Tibial nerve (tissue), 4 donors: ENCODE measurements at regions not wholly inside any gene's neighbourhood (a gene's known extent, or its start where the extent isn't known, plus 50 kb on each side); places are given as distances from the start of the nearest gene placed in this dataset.
"Not testable (repeated sequence)": the region's sequence is repeated elsewhere in the genome, so short reads cannot be mapped to it uniquely, and the experiment has no call there.

Experiments used
- DNase-seq, 2 donors: peaks; one replicate each; pipeline ENCODE4 v3.0.0-alpha.2; 2019; ENCODE audit warnings: low spot score in 2 of 2
- H3K27ac ChIP-seq, 4 donors: fragments of 200-600 bp; sonication (generic) in 3 of 4; one replicate each; pipeline ENCODE4 v1.5.1; 2017 to 2019; ENCODE audit warnings: mild to moderate bottlenecking in 1 of 4
- H3K27me3 ChIP-seq, 2 donors: fragments of 200-600 bp; sonication (generic) in 1 of 2; one replicate each; pipeline versions ENCODE4 v1.5.1 to v1.6.0; 2017 to 2019
- H3K36me3 ChIP-seq, 3 donors: fragments of 200-600 bp; sonication (generic); one replicate each; pipeline ENCODE4 v1.5.1; 2018 to 2019
- H3K4me1 ChIP-seq, 4 donors: fragments of 200-600 bp; sonication (generic) in 3 of 4; one replicate each; pipeline ENCODE4 v1.5.1; 2017 to 2019
- H3K4me3 ChIP-seq, 4 donors: fragments of 200-600 bp; sonication (generic) in 3 of 4; one replicate each; pipeline ENCODE4 v1.5.1; 2017 to 2019; ENCODE audit warnings: mild to moderate bottlenecking in 1 of 4, moderate library complexity in 1 of 4
- H3K9me3 ChIP-seq, 4 donors: fragments of 200-600 bp; sonication (generic) in 3 of 4; one replicate each; pipeline ENCODE4 v1.5.1; 2017 to 2019
- CTCF ChIP-seq, 5 experiments: fragments of 200-600 bp in 3 of 5; fragments of 450-650 bp in 2 of 5; sonication (generic) in 3 of 5; IDR thresholded peaks; one replicate each; pipeline ENCODE4 v1.5.1; 2016 to 2019; ENCODE audit warnings: antibody characterized with exemption in 5 of 5, mild to moderate bottlenecking in 3 of 5, moderate library complexity in 2 of 5
- EP300 ChIP-seq, 2 donors: sonication (generic); formaldehyde crosslinking; IDR thresholded peaks; one replicate each; pipeline ENCODE4 v1.6.1; 2017; ENCODE audit warnings: antibody characterized with exemption in 2 of 2, mild to moderate bottlenecking in 1 of 2
- POLR2A ChIP-seq, 2 donors: fragments of 450-650 bp; IDR thresholded peaks; one replicate each; pipeline ENCODE4 v1.6.1; 2017; ENCODE audit warnings: antibody characterized with exemption in 2 of 2, mild to moderate bottlenecking in 2 of 2, moderate library complexity in 2 of 2
- WGBS, 2 donors: methylation state at CpG; one replicate each; pipeline ENCODE4 v1.1.5; 2018; 5-methylcytosine and 5-hydroxymethylcytosine counted together

GRCh38 chr5:99763021-99763774 lies 772.0 kb upstream of the FAM174A start:
- no peak overlapping the region for H3K27ac ChIP-seq
- DNase-seq = no peak
- no peak for TF ChIP-seq POLR2A (IDR thresholded peaks at IDR 0.05)
- no peak for TF ChIP-seq CTCF (IDR thresholded peaks at IDR 0.05)
- TF ChIP-seq EP300 (IDR thresholded peaks at IDR 0.05) = no peak
- H3K4me1 ChIP-seq = no peaks in the 10 kb centered on the region
- H3K36me3 ChIP-seq = no peaks in the 10 kb centered on the region
- no peaks in the 10 kb centered on the region for H3K27me3 ChIP-seq
- 79 to 87% methylated on average over 11 of the region's 11 CpGs for WGBS, 2 donors
- H3K4me3 ChIP-seq = no peak overlapping the region
- H3K9me3 ChIP-seq = no peaks in the 10 kb centered on the region

- H3K27me3 ChIP-seq = no peaks in the 10 kb centered on the region
- no peaks in the 10 kb centered on the region for H3K4me1 ChIP-seq
- no peaks in the 10 kb centered on the region for H3K36me3 ChIP-seq
- 93 to 94% methylated on average over 4 of the region's 4 CpGs for WGBS, 2 donors
- TF ChIP-seq EP300 (IDR thresholded peaks at IDR 0.05) = no peak
- TF ChIP-seq CTCF (IDR thresholded peaks at IDR 0.05) = no peak
- no peak for TF ChIP-seq POLR2A (IDR thresholded peaks at IDR 0.05)
- no peak overlapping the region for H3K27ac ChIP-seq
- H3K4me3 ChIP-seq = no peak overlapping the region
- no peak for DNase-seq
- peaks cover 0 to 5% (median 0%) of the 10 kb centered on the region in 4 donors for H3K9me3 ChIP-seq
Observed at GRCh38 chr5:99747342-99747741, 787.8 kb upstream of the FAM174A start.

GRCh38 chr5:99733146-99733545 lies 802.0 kb upstream of the FAM174A start:
- not testable (repeated sequence) for H3K27me3 ChIP-seq, H3K4me3 ChIP-seq, H3K36me3 ChIP-seq, H3K9me3 ChIP-seq, DNase-seq, H3K27ac ChIP-seq, H3K4me1 ChIP-seq
- 78 to 85% methylated on average over 1 of the region's 1 CpG for WGBS, 2 donors

GRCh38 chr5:99730653-99731052 lies 801.8 kb upstream of the CHD1 start:
- H3K27me3 ChIP-seq, H3K9me3 ChIP-seq, H3K36me3 ChIP-seq, DNase-seq, H3K27ac ChIP-seq, H3K4me3 ChIP-seq, H3K4me1 ChIP-seq: not testable (repeated sequence)
- WGBS, 2 donors = 64% methylated on average over 4 of the region's 4 CpGs; no CpG with 5 or more reads in 1 of the 2 donors

GRCh38 chr5:99724732-99725290 lies 796.0 kb upstream of the CHD1 start:
- Histone ChIP-seq H3K36me3 (no peaks in the 10 kb centered on the region), H3K4me1 (no peaks in the 10 kb centered on the region), H3K27ac (no peak overlapping the region), H3K9me3 (no peaks in the 10 kb centered on the region), H3K4me3 (no peak overlapping the region), H3K27me3 (no peaks in the 10 kb centered on the region)
- WGBS, 2 donors = 67 to 71% methylated on average over 2 of the region's 2 CpGs
- DNase-seq = no peak
- no peak for TF ChIP-seq EP300 (IDR thresholded peaks at IDR 0.05)
- TF ChIP-seq POLR2A (IDR thresholded peaks at IDR 0.05) = no peak
- no peak for TF ChIP-seq CTCF (IDR thresholded peaks at IDR 0.05)

GRCh38 chr5:99721506-99721905 lies 792.7 kb upstream of the CHD1 start:
- TF ChIP-seq EP300 (IDR thresholded peaks at IDR 0.05) = no peak
- TF ChIP-seq CTCF (IDR thresholded peaks at IDR 0.05) = no peak
- no peak for TF ChIP-seq POLR2A (IDR thresholded peaks at IDR 0.05)
- no peak for DNase-seq
- no peaks in the 10 kb centered on the region for H3K9me3 ChIP-seq
- no peak overlapping the region for H3K27ac ChIP-seq
- H3K4me3 ChIP-seq = no peak overlapping the region
- H3K36me3 ChIP-seq = no peaks in the 10 kb centered on the region
- no peaks in the 10 kb centered on the region for H3K27me3 ChIP-seq
- no peaks in the 10 kb centered on the region for H3K4me1 ChIP-seq
